GM18517 (cell line): ENCODE measurements at regions not wholly inside any gene's neighbourhood (a gene's known extent, or its start where the extent isn't known, plus 50 kb on each side); places are given as distances from the start of the nearest gene placed in this dataset.
"Not testable (repeated sequence)": the region's sequence is repeated elsewhere in the genome, so short reads cannot be mapped to it uniquely, and the experiment has no call there.

ENCODE experiments used
- ATAC-seq: cut with Tn5 transposase; IDR thresholded peaks from one replicate; pipeline ENCODE4 v1.9.1; 2021; ENCODE audit warnings: mild to moderate bottlenecking, moderate library complexity; ENCODE audit not compliant: unreplicated experiment

GRCh38 chr13:68987585-68987984 lies 1120.0 kb upstream of the ATXN8OS start:
- no peak for ATAC-seq

- no peak for ATAC-seq
These were observed 1122.8 kb upstream of the ATXN8OS start for GRCh38 chr13:68984688-68985319.

GRCh38 chr13:68982961-68983619 lies 1124.5 kb upstream of the ATXN8OS start:
- no peak for ATAC-seq

GRCh38 chr13:68976287-68976686 lies 1131.3 kb upstream of the ATXN8OS start:
- ATAC-seq = no peak

GRCh38 chr13:68970532-68970931 lies 1137.1 kb upstream of the ATXN8OS start:
- no peak for ATAC-seq

GRCh38 chr13:68948586-68948985 lies 1159.0 kb upstream of the ATXN8OS start:
- no peak for ATAC-seq

- no peak for ATAC-seq
These were observed 1163.4 kb upstream of the ATXN8OS start for GRCh38 chr13:68944272-68944671.

- no peak for ATAC-seq
These were observed 1167.6 kb upstream of the ATXN8OS start for GRCh38 chr13:68940049-68940448.

- no peak for ATAC-seq
These were observed 1169.0 kb upstream of the ATXN8OS start for GRCh38 chr13:68938639-68939038.

- no peak for ATAC-seq
These were observed 1178.4 kb upstream of the ATXN8OS start for GRCh38 chr13:68929075-68929745.

GRCh38 chr13:68927387-68928026 lies 1180.1 kb upstream of the ATXN8OS start:
- ATAC-seq = no peak

- ATAC-seq = no peak
These were observed 1183.6 kb upstream of the ATXN8OS start for GRCh38 chr13:68923995-68924394.

- ATAC-seq = no peak
These were observed 1198.7 kb upstream of the ATXN8OS start for GRCh38 chr13:68908879-68909278.

- ATAC-seq = no peak
These were observed 1202.4 kb upstream of the ATXN8OS start for GRCh38 chr13:68905186-68905585.

- no peak for ATAC-seq
These were observed 1210.2 kb upstream of the ATXN8OS start for GRCh38 chr13:68897331-68897928.

GRCh38 chr13:68895696-68896095 lies 1211.9 kb upstream of the ATXN8OS start:
- no peak for ATAC-seq

- ATAC-seq = not testable (repeated sequence)
These were observed 1213.9 kb upstream of the ATXN8OS start for GRCh38 chr13:68893721-68894120.

GRCh38 chr13:68892596-68892995 lies 1215.0 kb upstream of the ATXN8OS start:
- ATAC-seq = not testable (repeated sequence)

- ATAC-seq = not testable (repeated sequence)
These were observed 1217.5 kb upstream of the ATXN8OS start for GRCh38 chr13:68890101-68890500.

- no peak for ATAC-seq
These were observed 1218.8 kb upstream of the ATXN8OS start for GRCh38 chr13:68888832-68889231.

GRCh38 chr13:68872338-68872737 lies 1235.3 kb upstream of the ATXN8OS start:
- no peak for ATAC-seq
